ENCODE measurements at regions not wholly inside any gene's neighbourhood (a gene's known extent, or its start where the extent isn't known, plus 50 kb on each side); places are given as distances from the start of the nearest gene placed in this dataset.
"Not testable (repeated sequence)": the region's sequence is repeated elsewhere in the genome, so short reads cannot be mapped to it uniquely, and the experiment has no call there.

DNA sequence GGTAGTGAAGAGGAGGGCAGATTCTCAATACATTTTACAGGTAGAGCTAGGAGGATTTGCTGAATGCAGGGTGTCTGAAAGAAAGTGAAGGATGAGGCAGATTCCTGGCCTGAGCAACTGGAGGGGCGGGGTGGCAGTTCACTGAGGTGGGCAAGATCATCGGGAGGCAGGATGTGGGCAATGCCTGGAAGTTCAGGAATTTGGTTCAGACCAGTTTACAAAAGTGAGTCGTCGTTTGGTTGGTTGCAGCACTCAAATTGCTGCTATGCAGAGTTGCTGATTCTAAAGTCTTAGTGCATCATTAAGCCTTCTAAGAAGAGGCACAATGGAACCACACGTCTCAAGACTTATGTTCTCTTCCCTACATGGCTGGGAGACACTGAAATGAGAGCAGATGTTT is 134.0 kb downstream of the MFSD1 start:
- 69% methylated on average over 5 of the region's 5 CpGs for WGBS
- no peak for DNase-seq (ENCODE audit: low spot score)
- H3K27ac ChIP-seq = no peak overlapping the region
- no peaks in the 10 kb centered on the region for H3K4me1 ChIP-seq (replicated peaks)
- intact Hi-C loops (cut with DNase I) = no loop called here
- H3K9me3 ChIP-seq = no peaks in the 10 kb centered on the region
- no peaks in the 10 kb centered on the region for H3K36me3 ChIP-seq
- TF ChIP-seq, protein P1, sequence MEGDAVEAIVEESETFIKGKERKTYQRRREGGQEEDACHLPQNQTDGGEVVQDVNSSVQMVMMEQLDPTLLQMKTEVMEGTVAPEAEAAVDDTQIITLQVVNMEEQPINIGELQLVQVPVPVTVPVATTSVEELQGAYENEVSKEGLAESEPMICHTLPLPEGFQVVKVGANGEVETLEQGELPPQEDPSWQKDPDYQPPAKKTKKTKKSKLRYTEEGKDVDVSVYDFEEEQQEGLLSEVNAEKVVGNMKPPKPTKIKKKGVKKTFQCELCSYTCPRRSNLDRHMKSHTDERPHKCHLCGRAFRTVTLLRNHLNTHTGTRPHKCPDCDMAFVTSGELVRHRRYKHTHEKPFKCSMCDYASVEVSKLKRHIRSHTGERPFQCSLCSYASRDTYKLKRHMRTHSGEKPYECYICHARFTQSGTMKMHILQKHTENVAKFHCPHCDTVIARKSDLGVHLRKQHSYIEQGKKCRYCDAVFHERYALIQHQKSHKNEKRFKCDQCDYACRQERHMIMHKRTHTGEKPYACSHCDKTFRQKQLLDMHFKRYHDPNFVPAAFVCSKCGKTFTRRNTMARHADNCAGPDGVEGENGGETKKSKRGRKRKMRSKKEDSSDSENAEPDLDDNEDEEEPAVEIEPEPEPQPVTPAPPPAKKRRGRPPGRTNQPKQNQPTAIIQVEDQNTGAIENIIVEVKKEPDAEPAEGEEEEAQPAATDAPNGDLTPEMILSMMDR (IDR thresholded peaks at IDR 0.05) = no peak
- TF ChIP-seq POLR2A (IDR thresholded peaks at IDR 0.05) = no peak
- TF ChIP-seq POLR2AphosphoS5 (IDR thresholded peaks at IDR 0.05) = no peak
- no peaks in the 10 kb centered on the region for H3K27me3 ChIP-seq (replicated peaks; ENCODE audit: insufficient read depth)
- no peak overlapping the region for H3K4me3 ChIP-seq

DNA sequence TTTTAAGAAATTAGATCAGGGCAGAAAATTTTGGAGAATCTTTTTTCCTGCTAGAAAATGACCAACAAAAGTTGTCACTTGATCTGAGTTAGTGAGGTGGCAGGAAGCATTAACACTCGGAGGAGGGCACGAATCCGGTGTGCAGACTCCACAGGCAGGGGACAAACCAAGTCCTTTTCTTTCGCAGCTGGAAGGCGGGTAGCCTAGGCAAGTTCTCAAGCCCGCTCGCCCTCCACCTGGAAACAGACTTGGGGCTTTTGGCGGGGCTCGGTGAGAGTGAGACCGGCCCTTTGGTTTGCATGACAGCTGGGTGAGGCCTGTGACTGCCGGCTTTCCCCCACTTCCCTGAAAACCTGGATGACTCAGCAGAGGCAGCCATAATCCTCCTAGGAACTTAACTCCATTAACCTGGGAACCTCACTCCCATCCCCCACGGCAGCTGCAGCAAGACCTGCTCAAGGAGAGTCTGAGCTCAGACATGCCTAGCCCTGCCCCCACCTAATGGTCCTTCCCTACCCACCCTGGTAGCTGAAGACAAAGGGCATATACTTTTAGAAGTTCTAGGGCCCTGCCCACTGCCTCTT is 134.8 kb downstream of the MFSD1 start:
- WGBS = 85% methylated on average over 11 of the region's 12 CpGs
- no peaks in the 10 kb centered on the region for H3K4me1 ChIP-seq (replicated peaks)
- intact Hi-C loops (cut with DNase I) = no loop called here
- TF ChIP-seq POLR2A (IDR thresholded peaks at IDR 0.05) (no peak), POLR2AphosphoS5 (IDR thresholded peaks at IDR 0.05) (no peak)
- TF ChIP-seq, protein P1 (IDR thresholded peaks at IDR 0.05) = no peak
- no peak overlapping the region for H3K27ac ChIP-seq
- no peaks in the 10 kb centered on the region for H3K36me3 ChIP-seq
- H3K27me3 ChIP-seq (replicated peaks; ENCODE audit: insufficient read depth) = no peaks in the 10 kb centered on the region
- DNase-seq (ENCODE audit: low spot score) = no peak
- H3K4me3 ChIP-seq = no peak overlapping the region
- H3K9me3 ChIP-seq = no peaks in the 10 kb centered on the region

DNA sequence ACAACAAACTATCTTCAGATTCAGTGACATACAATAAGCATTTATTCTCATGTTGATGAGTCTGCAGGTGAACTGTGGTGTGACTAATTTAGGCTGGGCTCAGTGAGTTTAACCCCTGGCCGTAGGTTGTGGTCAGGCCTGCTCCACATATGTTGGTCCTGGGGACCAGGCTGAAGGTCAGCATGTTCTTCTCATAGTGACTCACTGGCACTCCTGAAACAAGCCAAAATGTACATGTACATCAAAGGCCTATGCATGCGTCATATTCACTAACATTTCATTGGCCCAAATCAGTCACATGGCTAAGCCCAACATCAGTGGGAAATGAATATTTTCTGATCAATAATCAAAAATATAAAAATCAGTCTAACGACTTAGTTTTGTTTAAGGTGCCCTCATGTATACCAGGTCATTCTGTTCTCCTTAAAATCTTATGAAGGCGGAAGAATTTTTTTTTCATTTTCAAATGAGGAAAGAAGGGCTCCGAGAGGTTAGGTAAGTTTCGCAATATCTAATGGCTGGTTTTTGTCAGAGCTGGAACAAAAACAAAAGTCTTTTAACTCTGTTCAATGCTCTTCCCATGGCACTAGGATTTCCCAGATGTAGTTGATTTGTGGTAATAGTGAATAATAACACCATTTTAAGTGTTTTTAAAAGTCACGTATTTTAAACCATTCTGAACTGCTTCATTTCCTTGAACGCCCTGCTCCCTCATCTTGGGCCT is 148.5 kb downstream of the MFSD1 start:
- Histone ChIP-seq H3K27ac (no peak overlapping the region), H3K9me3 (no peaks in the 10 kb centered on the region), H3K4me1 (replicated peaks) (no peaks in the 10 kb centered on the region), H3K4me3 (no peak overlapping the region), H3K36me3 (no peaks in the 10 kb centered on the region), H3K27me3 (replicated peaks; ENCODE audit: insufficient read depth) (no peaks in the 10 kb centered on the region)
- TF ChIP-seq POLR2AphosphoS5 (IDR thresholded peaks at IDR 0.05) = no peak
- TF ChIP-seq, protein P1 (IDR thresholded peaks at IDR 0.05) = no peak
- no peak for TF ChIP-seq POLR2A (IDR thresholded peaks at IDR 0.05)
- intact Hi-C loops (cut with DNase I) = no loop called here
- WGBS = 90% methylated on average over 8 of the region's 8 CpGs
- no peak for DNase-seq (ENCODE audit: low spot score)

DNA sequence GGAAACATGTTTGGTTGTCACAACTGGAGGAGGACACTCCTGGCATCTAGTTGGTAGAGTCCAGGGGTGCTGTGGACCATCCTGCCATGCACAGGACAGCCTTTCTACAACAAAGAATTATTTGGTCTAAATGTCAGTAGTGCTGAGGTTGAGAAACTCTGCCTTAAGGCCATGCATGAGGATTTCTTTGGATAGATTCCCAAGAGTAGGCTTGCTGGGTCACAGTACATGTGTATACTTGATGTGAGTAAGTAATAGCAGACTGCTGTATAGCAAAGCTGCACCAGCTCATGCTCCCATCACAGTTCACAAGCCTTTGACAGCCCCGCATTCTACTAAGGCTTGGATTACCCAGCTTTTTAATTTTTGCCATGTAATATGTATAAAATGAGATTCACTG is 151.3 kb downstream of the MFSD1 start:
- H3K9me3 ChIP-seq = no peaks in the 10 kb centered on the region
- H3K27me3 ChIP-seq (replicated peaks; ENCODE audit: insufficient read depth) = no peaks in the 10 kb centered on the region
- H3K4me1 ChIP-seq (replicated peaks) = no peaks in the 10 kb centered on the region
- no peak for DNase-seq (ENCODE audit: low spot score)
- intact Hi-C loops (cut with DNase I) = no loop called here
- H3K36me3 ChIP-seq = no peaks in the 10 kb centered on the region
- H3K27ac ChIP-seq = no peak overlapping the region
- WGBS = 39% methylated on average over 1 of the region's 1 CpG
- H3K4me3 ChIP-seq = no peak overlapping the region
- no peak for TF ChIP-seq POLR2AphosphoS5 (IDR thresholded peaks at IDR 0.05)
- TF ChIP-seq, protein P1 (IDR thresholded peaks at IDR 0.05) = no peak
- no peak for TF ChIP-seq POLR2A (IDR thresholded peaks at IDR 0.05)

DNA sequence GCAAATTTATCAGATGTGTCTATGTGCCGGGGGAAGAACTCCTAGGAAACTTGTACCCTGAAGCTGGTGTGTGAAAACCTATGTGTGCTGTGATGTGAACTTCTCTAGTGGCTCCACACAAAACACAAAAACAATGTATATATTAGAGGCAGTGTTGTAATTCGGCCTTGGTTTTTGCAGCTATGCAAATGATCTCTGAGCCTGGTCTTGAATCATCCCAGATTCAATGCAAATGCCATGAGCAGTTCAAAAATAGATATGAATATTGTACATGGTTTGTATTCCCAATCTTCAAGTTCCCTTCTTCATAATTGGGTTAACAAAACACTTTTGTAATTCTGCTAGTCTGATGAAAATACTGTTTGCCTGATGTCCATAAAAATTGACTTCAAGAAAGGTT is 152.6 kb downstream of the MFSD1 start:
- no peaks in the 10 kb centered on the region for H3K9me3 ChIP-seq
- no peak for DNase-seq (ENCODE audit: low spot score)
- no peaks in the 10 kb centered on the region for H3K36me3 ChIP-seq
- H3K4me1 ChIP-seq (replicated peaks) = no peaks in the 10 kb centered on the region
- WGBS = 72% methylated on average over 2 of the region's 2 CpGs
- H3K27ac ChIP-seq = no peak overlapping the region
- H3K4me3 ChIP-seq = no peak overlapping the region
- TF ChIP-seq, protein P1 (IDR thresholded peaks at IDR 0.05) = no peak
- no peak for TF ChIP-seq POLR2AphosphoS5 (IDR thresholded peaks at IDR 0.05)
- no peak for TF ChIP-seq POLR2A (IDR thresholded peaks at IDR 0.05)
- H3K27me3 ChIP-seq (replicated peaks; ENCODE audit: insufficient read depth) = no peaks in the 10 kb centered on the region
- intact Hi-C loops (cut with DNase I) = no loop called here

DNA sequence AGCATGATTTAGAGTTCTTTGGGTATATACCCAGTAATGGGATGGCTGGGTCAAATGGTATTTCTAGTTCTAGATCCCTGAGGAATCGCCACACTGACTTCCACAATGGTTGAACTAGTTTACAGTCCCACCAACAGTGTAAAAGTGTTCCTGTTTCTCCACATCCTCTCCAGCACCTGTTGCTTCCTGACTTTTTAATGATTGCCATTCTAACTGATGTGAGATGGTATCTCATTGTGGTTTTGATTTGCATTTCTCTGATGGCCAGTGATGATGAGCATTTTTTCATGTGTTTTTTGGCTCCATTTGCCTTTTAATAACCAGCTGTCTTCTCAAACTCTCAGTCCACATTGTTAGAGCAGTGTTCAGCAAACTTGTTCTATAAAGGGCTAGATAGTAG is 155.9 kb downstream of the MFSD1 start:
- H3K36me3 ChIP-seq; H3K4me3 ChIP-seq; intact Hi-C loops (cut with DNase I); H3K9me3 ChIP-seq; H3K27me3 ChIP-seq (replicated peaks; ENCODE audit: insufficient read depth); H3K4me1 ChIP-seq (replicated peaks); H3K27ac ChIP-seq; DNase-seq (ENCODE audit: low spot score): not testable (repeated sequence)
- no CpG with 5 or more reads among the region's 1 CpG for WGBS
